HepG2 (cell line): ENCODE measurements at regions not wholly inside any gene's neighbourhood (a gene's known extent, or its start where the extent isn't known, plus 50 kb on each side); places are given as distances from the start of the nearest gene placed in this dataset.

ENCODE experiments used
- ATAC-seq: fragments of 200-7000 bp; cut with Tn5 transposase; 3 replicates; pipeline ENCODE4 v1.9.1; 2020; ENCODE audit warnings: mild to moderate bottlenecking, moderate library complexity
- BruUV-seq: library from RNA; stranded (reverse); fragments of 400-500 nt; replicated peaks from 2 replicates; lab custom pipeline; 2021; lab: Mats Ljungman, UMichigan
- CTCF ChIA-PET: fragments of 300-600 bp; formaldehyde crosslinking; extraction: SDS; loops from one replicate; lab custom pipeline; 2021; ENCODE audit warnings: low total read pairs, inconsistent platforms, low intra/inter-chr PET ratio; lab: Yijun Ruan, JAX
- POLR2A ChIA-PET: fragments of 350-600 bp; sonication (Branson Sonifier 250); formaldehyde crosslinking; loops from one replicate; lab custom pipeline; 2020; ENCODE audit warnings: antibody characterized with exemption, inconsistent platforms; lab: Yijun Ruan, JAX
- DNase-seq: peaks from one replicate; pipeline ENCODE4 v3.0.0-alpha.2; 2015; ENCODE audit warnings: low spot score
- FAIRE-seq: peaks from 3 replicates; lab custom pipeline; 2011; peaks lifted over from hg19 to GRCh38; lab: Jason Lieb, UNC
- H2AFZ ChIP-seq: one replicate; pipeline ENCODE4 v1.6.1; 2011; ENCODE audit warnings: low read length, inconsistent platforms
- H3K27ac ChIP-seq: fragments of 300-600 bp; 3 replicates; pipeline ENCODE4 v1.8.0; 2011; ENCODE audit warnings: mixed run types, mild to moderate bottlenecking, mixed read lengths, low read length, inconsistent platforms; ENCODE audit not compliant: insufficient read depth; ENCODE audit errors: extremely low read length
- H3K27me3 ChIP-seq, 2 experiments: fragments of 200-600 bp in 1 of 2; 2 replicates in 1 of 2; 3 replicates in 1 of 2; pipeline versions ENCODE4 v1.6.0 to v1.8.0; 2011; ENCODE audit warnings: low read length in 2 of 2, mild to moderate bottlenecking in 2 of 2, moderate library complexity in 2 of 2, inconsistent platforms in 1 of 2; ENCODE audit not compliant: insufficient read depth in 2 of 2, control insufficient read depth in 1 of 2
- H3K36me3 ChIP-seq, 2 experiments: fragments of 200-600 bp in 1 of 2; replicated peaks in 1 of 2; 2 replicates in 1 of 2; 3 replicates in 1 of 2; pipeline versions ENCODE4 v1.5.1 to v1.8.0; 2011; ENCODE audit warnings: low read length in 2 of 2, inconsistent platforms in 1 of 2; ENCODE audit not compliant: insufficient read depth in 2 of 2, control insufficient read depth in 1 of 2
- H3K4me1 ChIP-seq: 2 replicates; pipeline ENCODE4 v1.5.1; 2012; ENCODE audit warnings: low read length, inconsistent platforms; ENCODE audit not compliant: insufficient read depth
- H3K4me2 ChIP-seq: 2 replicates; pipeline ENCODE4 v1.6.0; 2011; ENCODE audit warnings: low read depth, low read length, inconsistent platforms
- H3K4me3 ChIP-seq, 3 experiments: fragments of 200-600 bp in 1 of 3; sonication (generic), shearing (Covaris generic) in 1 of 3; replicated peaks in 1 of 3; 2 replicates each; pipeline ENCODE4 v1.5.1; 2011 to 2016; ENCODE audit warnings: low read length in 3 of 3, inconsistent platforms in 2 of 3, low read depth in 2 of 3, mild to moderate bottlenecking in 2 of 3, control low read depth in 1 of 3, mixed read lengths in 1 of 3; ENCODE audit not compliant: insufficient read depth in 1 of 3
- H3K79me2 ChIP-seq: one replicate; pipeline ENCODE4 v1.6.1; 2011; ENCODE audit warnings: low read length, inconsistent platforms; ENCODE audit not compliant: insufficient read depth
- H3K9ac ChIP-seq: 2 replicates; pipeline ENCODE4 v1.6.0; 2011; ENCODE audit warnings: mild to moderate bottlenecking, low read depth, low read length, inconsistent platforms; ENCODE audit not compliant: insufficient read depth
- H3K9me3 ChIP-seq: 2 replicates; pipeline ENCODE4 v1.5.1; 2012; ENCODE audit warnings: mild to moderate bottlenecking, low read length
- H4K20me1 ChIP-seq: 2 replicates; pipeline ENCODE4 v1.6.0; 2011; ENCODE audit warnings: inconsistent platforms, mild to moderate bottlenecking, low read length, moderate library complexity; ENCODE audit not compliant: insufficient read depth
- BCL6 ChIP-seq: IDR thresholded peaks from 2 replicates; pipeline ENCODE4 v1.6.1; 2016; ENCODE audit warnings: missing genetic modification reagents, missing compliant biosample characterization
- KLF6 ChIP-seq: IDR thresholded peaks from 2 replicates; pipeline ENCODE4 v1.8.0; 2016; ENCODE audit warnings: missing biosample characterization, missing genetic modification reagents
- PCBP2 ChIP-seq: fragments of 200-400 bp; formaldehyde crosslinking; optimal IDR thresholded peaks from 2 replicates; pipeline ENCODE3; 2018; ENCODE audit warnings: low read length, low read depth; ENCODE audit not compliant: poor library complexity, severe bottlenecking
- TFDP2 ChIP-seq: sonication (generic); formaldehyde crosslinking; IDR thresholded peaks from 2 replicates; pipeline ENCODE4 v1.4.0; 2020; ENCODE audit warnings: missing genetic modification reagents
- ZNF10 ChIP-seq: sonication (generic); formaldehyde crosslinking; IDR thresholded peaks from 2 replicates; pipeline ENCODE4 v1.4.0; 2020; ENCODE audit warnings: mild to moderate bottlenecking, low read depth, missing genetic modification reagents, borderline replicate concordance
- ZNF780A ChIP-seq: sonication (generic); formaldehyde crosslinking; IDR thresholded peaks from 2 replicates; pipeline ENCODE4 v1.8.0; 2022; ENCODE audit warnings: mild to moderate bottlenecking, missing genetic modification reagents, moderate library complexity
- WGBS: methylation state at CpG from one replicate; pipeline ENCODE4 v1.1.6; 2017; ENCODE audit warnings: low lambda C conversion rate; 5-methylcytosine and 5-hydroxymethylcytosine counted together
- in situ Hi-C: cut with HindIII; loops from 2 replicates; pipeline ENCODE4 v1.10.0; 2017; ENCODE audit warnings: low pct_unique_long_range_greater_than_20kb; ENCODE audit not compliant: extremely low pct_ligation_motif_present
- intact Hi-C: fragments of 100-400 bp; cut with micrococcal nuclease; formaldehyde crosslinking; loops from one replicate; pipeline ENCODE4 v1.10.0; 2022; ENCODE audit not compliant: unreplicated experiment
- TF ChIP-seq, protein P1 (sequence below): sonication (generic); formaldehyde crosslinking; IDR thresholded peaks from 2 replicates; pipeline ENCODE4 v1.5.1; 2020; ENCODE audit warnings: missing genetic modification reagents, mild to moderate bottlenecking, borderline replicate concordance

DNA sequence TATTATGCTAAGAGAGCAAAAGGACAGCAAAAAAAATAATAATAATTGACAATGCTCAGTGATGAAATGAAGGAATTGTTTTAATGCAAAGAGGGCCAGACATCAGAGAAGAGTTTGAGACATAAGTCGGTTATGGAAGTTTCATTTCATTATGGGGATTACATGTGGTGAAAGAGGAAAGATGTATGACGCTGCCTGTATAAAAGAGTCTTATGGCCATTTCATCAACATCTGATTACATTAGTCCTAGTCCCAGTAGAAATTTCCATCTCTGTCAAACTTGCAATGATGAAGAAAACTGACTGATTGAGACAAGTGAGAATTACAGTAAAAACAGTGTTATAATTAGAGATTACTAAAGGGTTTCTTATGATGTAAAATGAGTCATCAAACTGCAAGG lies 900.6 kb upstream of the CDH9 start:
- CTCF ChIA-PET, result no interaction called here
- no peak overlapping the region for H2AFZ ChIP-seq
- no peak for FAIRE-seq
- no peak for TF ChIP-seq ZNF10 (CRISPR knock-in tag)
- TF ChIP-seq, protein P1, sequence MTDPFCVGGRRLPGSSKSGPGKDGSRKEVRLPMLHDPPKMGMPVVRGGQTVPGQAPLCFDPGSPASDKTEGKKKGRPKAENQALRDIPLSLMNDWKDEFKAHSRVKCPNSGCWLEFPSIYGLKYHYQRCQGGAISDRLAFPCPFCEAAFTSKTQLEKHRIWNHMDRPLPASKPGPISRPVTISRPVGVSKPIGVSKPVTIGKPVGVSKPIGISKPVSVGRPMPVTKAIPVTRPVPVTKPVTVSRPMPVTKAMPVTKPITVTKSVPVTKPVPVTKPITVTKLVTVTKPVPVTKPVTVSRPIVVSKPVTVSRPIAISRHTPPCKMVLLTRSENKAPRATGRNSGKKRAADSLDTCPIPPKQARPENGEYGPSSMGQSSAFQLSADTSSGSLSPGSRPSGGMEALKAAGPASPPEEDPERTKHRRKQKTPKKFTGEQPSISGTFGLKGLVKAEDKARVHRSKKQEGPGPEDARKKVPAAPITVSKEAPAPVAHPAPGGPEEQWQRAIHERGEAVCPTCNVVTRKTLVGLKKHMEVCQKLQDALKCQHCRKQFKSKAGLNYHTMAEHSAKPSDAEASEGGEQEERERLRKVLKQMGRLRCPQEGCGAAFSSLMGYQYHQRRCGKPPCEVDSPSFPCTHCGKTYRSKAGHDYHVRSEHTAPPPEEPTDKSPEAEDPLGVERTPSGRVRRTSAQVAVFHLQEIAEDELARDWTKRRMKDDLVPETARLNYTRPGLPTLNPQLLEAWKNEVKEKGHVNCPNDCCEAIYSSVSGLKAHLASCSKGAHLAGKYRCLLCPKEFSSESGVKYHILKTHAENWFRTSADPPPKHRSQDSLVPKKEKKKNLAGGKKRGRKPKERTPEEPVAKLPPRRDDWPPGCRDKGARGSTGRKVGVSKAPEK (CRISPR knock-in tag), result no peak
- no peak for TF ChIP-seq PCBP2
- TF ChIP-seq, all 625 proteins: peak for 0
- POLR2A ChIA-PET, result no interaction called here
- Histone ChIP-seq H3K36me3 (no peaks in the 10 kb centered on the region), H3K9me3 (no peaks in the 10 kb centered on the region), H3K27me3 (no peaks in the 10 kb centered on the region), H3K4me2 (no peak overlapping the region), H3K4me1 (no peaks in the 10 kb centered on the region), H3K4me3 (no peak overlapping the region), H3K79me2 (no peaks in the 10 kb centered on the region), H4K20me1 (no peaks in the 10 kb centered on the region), H3K9ac (no peak overlapping the region), H3K27ac (no peak overlapping the region)
- WGBS, result 0% methylated on average over 2 of the region's 2 CpGs
- in situ Hi-C loops, result no loop called here
- DNase-seq (no peak), ATAC-seq (no peak)
- intact Hi-C loops, result no loop called here
- no TSS peak for BruUV-seq

- no peaks in the 10 kb centered on the region for H3K79me2 ChIP-seq
- H3K9ac ChIP-seq, result no peak overlapping the region
- POLR2A ChIA-PET, result no interaction called here
- H2AFZ ChIP-seq, result no peak overlapping the region
- H3K9me3 ChIP-seq, result no peaks in the 10 kb centered on the region
- no peak overlapping the region for H3K27ac ChIP-seq
- DNase-seq (no peak), ATAC-seq (no peak), FAIRE-seq (no peak)
- WGBS, result 0% methylated on average over 2 of the region's 2 CpGs
- CTCF ChIA-PET, result no interaction called here
- BruUV-seq, result no TSS peak
- H3K4me3 ChIP-seq, result no peak overlapping the region
- TF ChIP-seq TFDP2 (CRISPR knock-in tag) (no peak), KLF6 (CRISPR knock-in tag) (no peak), ZNF780A (CRISPR knock-in tag) (no peak), BCL6 (CRISPR knock-in tag) (no peak)
- H3K36me3 ChIP-seq, result no peaks in the 10 kb centered on the region
- in situ Hi-C loops, result no loop called here
- H3K4me2 ChIP-seq, result no peak overlapping the region
- no peaks in the 10 kb centered on the region for H3K27me3 ChIP-seq
- intact Hi-C loops, result no loop called here
- no peaks in the 10 kb centered on the region for H4K20me1 ChIP-seq
- H3K4me1 ChIP-seq, result no peaks in the 10 kb centered on the region
Measured at GRCh38 chr5:27928060-27928459, 889.7 kb upstream of the CDH9 start.
